ENCODE measurements at regions not wholly inside any gene's neighbourhood (a gene's known extent, or its start where the extent isn't known, plus 50 kb on each side); places are given as distances from the start of the nearest gene placed in this dataset.

- H3K36me3 Mint-ChIP-seq, result no peaks in the 10 kb centered on the region
- no peaks in the 10 kb centered on the region for H3K9me3 Mint-ChIP-seq
- TF ChIP-seq, protein P1, sequence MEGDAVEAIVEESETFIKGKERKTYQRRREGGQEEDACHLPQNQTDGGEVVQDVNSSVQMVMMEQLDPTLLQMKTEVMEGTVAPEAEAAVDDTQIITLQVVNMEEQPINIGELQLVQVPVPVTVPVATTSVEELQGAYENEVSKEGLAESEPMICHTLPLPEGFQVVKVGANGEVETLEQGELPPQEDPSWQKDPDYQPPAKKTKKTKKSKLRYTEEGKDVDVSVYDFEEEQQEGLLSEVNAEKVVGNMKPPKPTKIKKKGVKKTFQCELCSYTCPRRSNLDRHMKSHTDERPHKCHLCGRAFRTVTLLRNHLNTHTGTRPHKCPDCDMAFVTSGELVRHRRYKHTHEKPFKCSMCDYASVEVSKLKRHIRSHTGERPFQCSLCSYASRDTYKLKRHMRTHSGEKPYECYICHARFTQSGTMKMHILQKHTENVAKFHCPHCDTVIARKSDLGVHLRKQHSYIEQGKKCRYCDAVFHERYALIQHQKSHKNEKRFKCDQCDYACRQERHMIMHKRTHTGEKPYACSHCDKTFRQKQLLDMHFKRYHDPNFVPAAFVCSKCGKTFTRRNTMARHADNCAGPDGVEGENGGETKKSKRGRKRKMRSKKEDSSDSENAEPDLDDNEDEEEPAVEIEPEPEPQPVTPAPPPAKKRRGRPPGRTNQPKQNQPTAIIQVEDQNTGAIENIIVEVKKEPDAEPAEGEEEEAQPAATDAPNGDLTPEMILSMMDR (conservative IDR thresholded peaks at IDR 0.05), result no peak
- H3K4me3 Mint-ChIP-seq, result no peak overlapping the region
- H3K27me3 Mint-ChIP-seq, result no peaks in the 10 kb centered on the region
- DNase-seq (ENCODE audit: extremely low spot score, unreplicated experiment), result no peak
- no peak overlapping the region for H3K27ac Mint-ChIP-seq
- H3K4me1 Mint-ChIP-seq (ENCODE audit: unreplicated experiment), result no peaks in the 10 kb centered on the region
These were observed 515.5 kb downstream of the BRINP3 start for GRCh38 chr1:189962181-189962580.

DNA sequence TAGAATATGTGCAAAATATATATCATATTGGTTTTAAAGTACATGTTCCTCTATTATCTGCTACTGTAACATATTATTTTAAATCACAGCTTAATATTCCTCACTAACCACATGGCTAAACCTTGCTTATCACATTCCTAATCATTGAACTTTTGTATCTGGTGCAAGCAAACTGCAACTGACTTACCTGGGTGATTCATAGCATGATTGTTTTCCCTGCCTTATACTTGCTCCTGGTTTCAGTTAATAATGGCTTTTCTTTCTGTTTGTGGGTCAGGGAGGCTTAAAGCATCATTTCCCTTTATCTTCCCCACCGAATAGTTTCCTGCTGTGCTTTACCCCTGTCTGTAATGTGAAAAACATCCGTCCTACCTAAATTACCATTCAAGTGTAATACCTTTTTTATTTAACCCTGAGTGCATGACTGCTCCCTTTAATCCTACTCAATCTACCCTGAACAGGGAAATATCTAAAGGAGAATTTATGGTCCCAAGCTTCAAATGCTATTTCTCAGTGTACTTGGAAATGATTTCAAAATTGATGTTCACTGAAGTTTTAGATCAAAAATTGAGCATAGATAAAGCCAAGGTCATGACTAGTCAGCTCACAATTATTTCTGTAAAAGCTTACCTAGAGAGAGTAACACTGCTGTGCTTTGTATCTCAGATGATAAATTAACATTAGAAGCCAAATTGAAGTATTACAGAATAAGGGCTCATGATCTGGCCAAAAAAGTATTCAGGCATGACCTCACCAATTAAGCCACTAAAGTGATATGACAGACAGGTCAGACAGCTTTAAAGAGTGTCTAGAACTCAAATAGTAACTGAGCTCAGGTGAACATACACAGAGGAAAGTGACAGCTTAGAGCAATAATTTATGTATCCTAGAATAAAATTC is 507.1 kb downstream of the BRINP3 start:
- no peaks in the 10 kb centered on the region for H3K27me3 Mint-ChIP-seq
- peaks cover 6% of the 10 kb centered on the region for H3K4me1 Mint-ChIP-seq (ENCODE audit: unreplicated experiment)
- no peak overlapping the region for H3K27ac Mint-ChIP-seq
- H3K36me3 Mint-ChIP-seq, result no peaks in the 10 kb centered on the region
- no peak for DNase-seq (ENCODE audit: extremely low spot score, unreplicated experiment)
- H3K4me3 Mint-ChIP-seq, result no peak overlapping the region
- TF ChIP-seq, protein P1 (conservative IDR thresholded peaks at IDR 0.05), result no peak
- no peaks in the 10 kb centered on the region for H3K9me3 Mint-ChIP-seq

DNA sequence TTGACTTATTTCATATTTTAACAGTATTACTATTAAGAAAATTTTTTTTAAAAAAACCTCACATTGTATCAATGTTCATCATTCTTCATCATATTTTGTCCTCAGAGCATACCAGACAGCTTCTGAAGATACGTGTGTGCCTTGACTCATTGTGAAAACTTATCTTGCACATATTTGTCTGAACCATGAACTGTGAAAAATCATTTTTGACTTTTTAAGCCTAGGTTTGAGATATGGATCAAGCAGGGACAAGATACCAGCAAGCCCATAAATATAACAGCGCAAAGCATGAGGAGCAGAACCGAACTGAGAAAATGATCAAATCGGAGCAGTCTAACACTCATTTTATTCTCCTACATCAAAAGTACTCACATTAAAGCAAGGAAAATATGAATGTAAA is 506.0 kb downstream of the BRINP3 start:
- Mint-ChIP-seq H3K9me3 (peaks cover 4% of the 10 kb centered on the region), H3K4me1 (ENCODE audit: unreplicated experiment) (peaks cover 6% of the 10 kb centered on the region), H3K4me3 (no peak overlapping the region), H3K36me3 (no peaks in the 10 kb centered on the region), H3K27ac (no peak overlapping the region), H3K27me3 (no peaks in the 10 kb centered on the region)
- TF ChIP-seq, protein P1 (conservative IDR thresholded peaks at IDR 0.05), result no peak
- no peak for DNase-seq (ENCODE audit: extremely low spot score, unreplicated experiment)

GRCh38 chr1:189977184-189977583 is 500.5 kb downstream of the BRINP3 start:
- Mint-ChIP-seq H3K9me3 (peaks cover 12% of the 10 kb centered on the region), H3K4me3 (no peak overlapping the region), H3K27ac (no peak overlapping the region), H3K4me1 (ENCODE audit: unreplicated experiment) (no peaks in the 10 kb centered on the region), H3K27me3 (no peaks in the 10 kb centered on the region), H3K36me3 (no peaks in the 10 kb centered on the region)
- TF ChIP-seq, protein P1 (conservative IDR thresholded peaks at IDR 0.05), result no peak
- no peak for DNase-seq (ENCODE audit: extremely low spot score, unreplicated experiment)

DNA sequence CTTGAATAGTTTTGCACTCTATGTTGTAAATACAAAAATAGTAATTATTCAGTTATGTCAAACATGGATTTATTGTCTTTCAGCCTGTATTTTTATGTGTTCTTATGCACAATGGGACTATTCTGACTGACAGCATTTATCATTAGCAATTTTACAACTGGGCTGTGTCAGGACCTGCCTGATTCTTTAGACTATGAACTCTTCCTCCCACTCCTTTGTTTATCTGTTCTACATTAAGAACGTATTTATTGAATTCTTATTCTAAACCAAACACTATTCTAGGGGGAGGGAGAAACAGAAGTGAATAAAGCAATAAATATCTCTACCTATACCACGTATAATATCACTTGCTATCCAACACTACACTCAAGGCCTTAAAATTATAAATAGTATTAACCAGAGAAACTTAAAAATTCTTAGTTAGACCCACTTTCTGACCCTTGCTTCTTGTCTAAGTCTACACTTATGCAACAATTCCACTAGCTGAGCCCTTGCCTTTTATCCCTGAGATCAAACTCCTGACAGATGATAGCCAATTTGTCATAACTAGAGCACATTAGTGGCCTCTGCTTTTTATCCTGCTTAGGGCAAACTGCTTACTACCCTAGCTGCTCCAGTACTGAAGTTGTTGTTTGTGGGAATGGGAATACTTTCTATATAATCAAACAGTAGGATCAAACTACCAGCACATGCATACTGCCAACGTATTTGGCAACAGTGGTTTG is 494.3 kb downstream of the BRINP3 start:
- DNase-seq (ENCODE audit: extremely low spot score, unreplicated experiment), result no peak

More for the DNA sequence above, 494.3 kb downstream of the BRINP3 start:
- no peaks in the 10 kb centered on the region for H3K4me1 Mint-ChIP-seq (ENCODE audit: unreplicated experiment)
- no peaks in the 10 kb centered on the region for H3K36me3 Mint-ChIP-seq
- H3K27me3 Mint-ChIP-seq, result no peaks in the 10 kb centered on the region
- H3K27ac Mint-ChIP-seq, result no peak overlapping the region
- TF ChIP-seq, protein P1 (conservative IDR thresholded peaks at IDR 0.05), result no peak
- peaks cover 4% of the 10 kb centered on the region for H3K9me3 Mint-ChIP-seq
- no peak overlapping the region for H3K4me3 Mint-ChIP-seq

Measured in type B pancreatic cell (in vitro differentiated cells).